ENCODE measurements at regions not wholly inside any gene's neighbourhood (a gene's known extent, or its start where the extent isn't known, plus 50 kb on each side); places are given as distances from the start of the nearest gene placed in this dataset.
"Not testable (repeated sequence)": the region's sequence is repeated elsewhere in the genome, so short reads cannot be mapped to it uniquely, and the experiment has no call there.

DNA sequence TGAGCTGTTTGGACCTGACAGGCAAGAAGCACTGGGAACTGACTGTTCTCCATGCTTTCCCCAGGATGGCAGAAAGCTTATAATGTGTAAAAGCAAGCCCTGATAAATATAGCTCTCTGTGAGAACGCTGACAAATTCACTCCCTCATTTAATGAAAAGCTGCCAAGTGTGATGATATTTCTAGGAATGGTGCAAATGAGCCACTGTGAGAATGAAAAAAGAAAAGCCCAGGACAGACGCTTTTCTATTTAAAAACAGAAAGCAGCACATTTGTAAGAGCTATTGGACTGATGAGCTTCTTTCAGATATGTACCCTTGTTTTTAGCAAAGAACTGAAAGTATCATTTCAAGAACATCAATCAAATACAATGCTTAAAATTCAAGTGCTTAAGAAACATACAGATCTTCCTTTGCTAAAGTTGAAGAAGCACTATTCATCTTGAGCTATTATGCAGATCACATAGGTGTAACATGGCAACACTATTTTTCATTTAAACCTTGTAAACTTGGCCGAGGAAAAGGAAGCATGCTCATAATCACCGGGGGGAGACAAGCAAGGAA is 842.6 kb upstream of the ACO1 start:
- H3K4me1 ChIP-seq, result peaks cover 3% of the 10 kb centered on the region; the same call in 1 of the 2 replicates
- no peak overlapping the region for H3K4me3 ChIP-seq (ENCODE audit: low read depth, low read length)
- H3K36me3 ChIP-seq, result no peaks in the 10 kb centered on the region
- TF ChIP-seq, protein P1, sequence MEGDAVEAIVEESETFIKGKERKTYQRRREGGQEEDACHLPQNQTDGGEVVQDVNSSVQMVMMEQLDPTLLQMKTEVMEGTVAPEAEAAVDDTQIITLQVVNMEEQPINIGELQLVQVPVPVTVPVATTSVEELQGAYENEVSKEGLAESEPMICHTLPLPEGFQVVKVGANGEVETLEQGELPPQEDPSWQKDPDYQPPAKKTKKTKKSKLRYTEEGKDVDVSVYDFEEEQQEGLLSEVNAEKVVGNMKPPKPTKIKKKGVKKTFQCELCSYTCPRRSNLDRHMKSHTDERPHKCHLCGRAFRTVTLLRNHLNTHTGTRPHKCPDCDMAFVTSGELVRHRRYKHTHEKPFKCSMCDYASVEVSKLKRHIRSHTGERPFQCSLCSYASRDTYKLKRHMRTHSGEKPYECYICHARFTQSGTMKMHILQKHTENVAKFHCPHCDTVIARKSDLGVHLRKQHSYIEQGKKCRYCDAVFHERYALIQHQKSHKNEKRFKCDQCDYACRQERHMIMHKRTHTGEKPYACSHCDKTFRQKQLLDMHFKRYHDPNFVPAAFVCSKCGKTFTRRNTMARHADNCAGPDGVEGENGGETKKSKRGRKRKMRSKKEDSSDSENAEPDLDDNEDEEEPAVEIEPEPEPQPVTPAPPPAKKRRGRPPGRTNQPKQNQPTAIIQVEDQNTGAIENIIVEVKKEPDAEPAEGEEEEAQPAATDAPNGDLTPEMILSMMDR (IDR thresholded peaks at IDR 0.05; ENCODE audit: low read depth, low read length), result no peak
- no peaks in the 10 kb centered on the region for H3K27me3 ChIP-seq
- no peak for DNase-seq
- no peaks in the 10 kb centered on the region for H3K9me3 ChIP-seq

DNA sequence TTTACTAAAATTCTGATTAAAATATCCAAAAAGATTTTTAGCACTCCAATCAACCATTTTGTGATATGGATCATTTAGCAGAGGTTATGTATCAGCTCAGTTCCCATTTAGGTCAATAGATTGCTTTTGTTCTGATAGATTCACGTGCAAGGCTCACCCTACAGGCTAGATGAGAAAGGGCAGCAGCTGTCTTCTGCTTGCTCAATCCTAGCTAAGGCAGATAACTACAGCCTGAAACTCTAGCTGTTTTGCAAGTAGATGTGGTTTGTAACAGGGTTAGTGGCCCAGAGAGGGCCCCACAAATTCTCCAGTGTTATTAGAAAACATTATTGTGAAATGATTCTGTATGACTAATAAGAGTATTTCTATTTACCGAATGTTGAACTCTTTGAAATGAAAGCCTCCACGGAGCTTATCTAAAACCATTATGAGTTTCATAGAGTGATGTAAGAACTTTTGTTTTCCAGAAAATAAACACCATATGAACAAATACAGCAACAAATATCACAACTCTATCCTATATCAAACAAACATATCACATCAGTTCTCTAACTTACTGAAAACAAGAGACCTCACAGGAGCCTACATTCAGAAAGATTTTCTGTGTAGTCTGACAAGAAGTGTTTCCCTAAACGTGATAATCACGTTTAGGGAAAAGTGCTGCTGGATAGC is 841.9 kb upstream of the ACO1 start:
- DNase-seq, result peak; percentile 28
- H3K27me3 ChIP-seq, result no peaks in the 10 kb centered on the region
- H3K9me3 ChIP-seq, result no peaks in the 10 kb centered on the region
- H3K4me3 ChIP-seq (ENCODE audit: low read depth, low read length), result no peak overlapping the region
- H3K36me3 ChIP-seq, result no peaks in the 10 kb centered on the region
- TF ChIP-seq, protein P1 (IDR thresholded peaks at IDR 0.05; ENCODE audit: low read depth, low read length), result peak; percentile 44
- H3K4me1 ChIP-seq, result peaks cover 3% of the 10 kb centered on the region; the same call in 1 of the 2 replicates

GRCh38 chr9:31554941-31555340 is 829.5 kb upstream of the ACO1 start:
- Histone ChIP-seq H3K27me3 (no peaks in the 10 kb centered on the region), H3K4me1 (no peaks in the 10 kb centered on the region), H3K36me3 (no peaks in the 10 kb centered on the region), H3K4me3 (ENCODE audit: low read depth, low read length) (no peak overlapping the region), H3K9me3 (no peaks in the 10 kb centered on the region)
- TF ChIP-seq, protein P1 (IDR thresholded peaks at IDR 0.05; ENCODE audit: low read depth, low read length), result no peak
- no peak for DNase-seq

GRCh38 chr9:31556667-31557463 is 827.6 kb upstream of the ACO1 start:
- no peaks in the 10 kb centered on the region for H3K36me3 ChIP-seq
- TF ChIP-seq, protein P1 (IDR thresholded peaks at IDR 0.05; ENCODE audit: low read depth, low read length), result no peak
- no peaks in the 10 kb centered on the region for H3K9me3 ChIP-seq
- H3K4me1 ChIP-seq, result no peaks in the 10 kb centered on the region
- no peaks in the 10 kb centered on the region for H3K27me3 ChIP-seq
- DNase-seq, result no peak
- H3K4me3 ChIP-seq (ENCODE audit: low read depth, low read length), result no peak overlapping the region

- not testable (repeated sequence) for DNase-seq
Observed at GRCh38 chr9:31572190-31572589, 812.3 kb upstream of the ACO1 start.

DNA sequence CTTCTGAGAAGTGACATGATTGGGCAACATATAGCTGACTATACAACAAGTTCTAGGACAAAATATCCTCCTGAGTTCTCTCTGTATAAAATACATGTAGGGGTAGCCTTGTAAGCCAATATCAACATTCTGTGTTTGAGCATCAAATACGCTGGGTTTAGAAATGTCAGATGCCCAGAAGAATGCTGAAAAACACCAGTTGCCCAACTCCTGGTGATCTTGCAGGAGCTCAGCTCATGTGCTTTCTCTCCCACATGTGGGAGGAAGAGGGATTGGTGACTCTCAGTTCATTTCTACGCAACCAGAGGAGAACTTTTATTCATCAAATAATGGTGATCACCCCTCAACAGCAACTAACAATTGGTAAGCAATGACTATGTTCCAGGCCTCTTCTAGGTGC is 810.9 kb upstream of the ACO1 start:
- no peaks in the 10 kb centered on the region for H3K4me1 ChIP-seq
- DNase-seq, result no peak
- no peaks in the 10 kb centered on the region for H3K9me3 ChIP-seq
- H3K4me3 ChIP-seq (ENCODE audit: low read depth, low read length), result no peak overlapping the region
- no peaks in the 10 kb centered on the region for H3K27me3 ChIP-seq
- TF ChIP-seq, protein P1 (IDR thresholded peaks at IDR 0.05; ENCODE audit: low read depth, low read length), result no peak
- no peaks in the 10 kb centered on the region for H3K36me3 ChIP-seq

More at GRCh38 chr9:31572190-31572589, 812.3 kb upstream of the ACO1 start:
- not testable (repeated sequence) for H3K36me3 ChIP-seq; H3K4me1 ChIP-seq; H3K9me3 ChIP-seq; H3K4me3 ChIP-seq (ENCODE audit: low read depth, low read length); H3K27me3 ChIP-seq
